ENCODE measurements at regions not wholly inside any gene's neighbourhood (a gene's known extent, or its start where the extent isn't known, plus 50 kb on each side); places are given as distances from the start of the nearest gene placed in this dataset.

DNA sequence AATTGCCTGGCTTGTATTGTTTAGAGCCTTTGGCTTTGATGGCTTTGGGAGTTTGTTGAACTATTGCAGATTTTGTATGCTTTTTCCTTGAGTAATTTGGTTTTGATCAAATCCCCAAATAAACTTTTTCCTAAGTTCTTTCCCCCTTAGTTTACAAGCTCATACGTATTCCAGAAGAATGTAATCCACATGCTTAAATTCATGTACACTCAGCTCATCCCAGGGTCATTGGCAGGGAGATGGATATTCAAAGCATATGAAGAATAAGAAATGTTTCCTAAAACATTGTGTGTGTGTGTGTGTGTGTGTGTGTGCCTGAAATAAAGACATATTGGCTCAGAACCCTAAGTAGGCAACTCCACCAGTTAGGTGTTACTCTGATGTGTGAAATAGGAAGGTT lies 89.4 kb downstream of the TMEM30B start:
- DNase-seq, result no peak

GRCh38 chr14:61190341-61190740 lies 90.8 kb downstream of the TMEM30B start:
- DNase-seq, result no peak

DNA sequence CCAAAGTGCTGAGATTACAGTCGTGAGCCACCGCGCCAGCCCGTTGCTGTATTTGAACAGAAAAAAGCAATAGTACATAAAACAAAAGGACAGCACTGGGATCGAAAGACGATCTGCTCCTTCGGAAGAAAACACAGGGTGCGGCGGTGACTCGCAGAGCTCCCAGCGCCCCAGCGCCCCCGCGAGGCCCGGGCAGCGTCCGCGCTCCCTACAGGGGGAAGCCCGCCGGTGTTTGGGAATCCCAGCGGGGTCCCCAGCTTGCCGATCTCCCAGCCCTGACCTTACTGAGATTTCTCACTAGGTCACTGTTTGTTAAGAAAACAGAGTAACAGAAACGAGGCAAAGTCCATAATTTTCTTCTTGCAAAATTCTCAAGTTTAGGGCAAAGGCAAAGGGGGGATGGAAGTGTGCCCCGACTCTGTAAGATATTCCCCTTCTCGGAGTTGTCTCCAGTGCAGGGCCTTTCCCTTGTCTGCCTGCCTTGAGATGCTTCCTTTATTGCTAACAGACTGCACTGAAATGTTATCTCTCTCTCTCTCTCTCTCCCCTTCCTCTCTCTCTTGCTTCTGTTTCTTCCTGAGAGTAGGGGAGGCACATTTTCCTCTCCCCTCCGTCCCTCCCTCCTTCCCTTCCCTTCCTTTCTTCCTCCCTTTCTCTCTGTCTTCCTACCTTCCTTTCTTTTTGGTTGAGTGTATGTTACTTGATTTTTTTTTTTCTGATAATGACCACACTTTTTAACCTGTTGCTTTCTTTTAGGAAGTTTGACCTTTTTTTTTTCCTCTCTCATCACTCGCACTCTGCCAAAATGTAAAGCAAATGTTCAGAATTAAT lies 91.9 kb downstream of the TMEM30B start:
- no peak for DNase-seq

GRCh38 chr14:61188196-61188595 lies 92.9 kb downstream of the TMEM30B start:
- DNase-seq, result no peak

DNA sequence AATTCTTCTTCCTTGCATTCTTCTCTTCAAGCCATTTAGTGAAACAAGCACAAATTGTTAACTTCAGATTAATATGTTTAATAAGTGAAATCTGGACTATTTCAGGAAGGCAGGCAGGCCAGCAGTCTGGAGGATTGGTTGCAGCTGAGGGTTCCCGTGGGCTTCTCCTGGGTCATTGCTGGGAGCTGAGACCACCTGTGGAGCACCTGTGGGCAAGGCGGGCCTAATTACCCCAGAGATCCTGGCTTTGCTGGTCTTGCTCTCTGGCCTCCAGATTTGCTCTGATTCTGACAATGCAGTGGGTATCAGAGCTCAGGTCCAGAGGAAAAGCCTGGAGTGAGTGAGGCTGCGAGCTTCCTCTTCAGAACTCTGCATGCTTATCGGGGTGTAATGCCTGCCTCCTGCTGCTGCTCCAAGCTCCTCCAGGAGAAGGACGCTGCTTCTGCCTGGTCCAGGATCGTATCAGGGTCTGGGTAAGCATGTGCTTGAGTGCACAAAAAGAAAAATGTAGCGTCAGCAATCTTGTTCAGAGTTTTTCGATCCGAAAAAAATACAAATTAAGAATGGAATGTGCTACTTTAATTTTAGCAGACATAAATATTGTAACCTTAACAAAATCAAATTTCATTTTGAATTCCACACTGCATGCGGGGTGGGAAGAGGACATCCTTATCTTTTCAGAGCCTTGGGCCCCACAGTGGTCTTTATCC lies 93.8 kb downstream of the TMEM30B start:
- DNase-seq, result no peak

- DNase-seq, result no peak
These were observed 94.6 kb downstream of the TMEM30B start for GRCh38 chr14:61186341-61187195.

DNA sequence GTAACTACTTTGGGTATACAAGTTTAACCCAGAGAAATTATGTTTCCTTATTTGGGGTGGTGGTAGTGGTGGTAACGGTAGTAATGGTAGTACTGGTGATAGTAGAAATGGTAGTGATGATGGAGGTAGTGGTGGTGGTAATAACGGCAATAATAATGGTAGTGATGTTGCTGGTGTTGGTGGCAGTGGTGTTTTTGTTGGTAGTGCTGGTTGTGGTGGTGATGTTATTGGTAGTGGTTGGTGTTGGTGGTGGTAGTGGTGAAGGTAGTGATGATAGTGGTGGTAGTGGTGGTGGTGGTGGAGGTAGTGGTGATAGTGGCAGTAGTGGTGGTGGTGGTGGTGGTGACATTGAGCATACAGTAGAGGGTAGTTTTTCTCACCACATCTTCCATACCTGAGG lies 95.6 kb downstream of the TMEM30B start:
- DNase-seq, result no peak

GRCh38 chr14:61184112-61184511 lies 97.0 kb downstream of the TMEM30B start:
- no peak for DNase-seq

GRCh38 chr14:61183196-61183885 lies 97.8 kb downstream of the TMEM30B start:
- DNase-seq, result no peak

GRCh38 chr14:61179796-61180398 lies 101.2 kb downstream of the TMEM30B start:
- DNase-seq, result no peak

DNA sequence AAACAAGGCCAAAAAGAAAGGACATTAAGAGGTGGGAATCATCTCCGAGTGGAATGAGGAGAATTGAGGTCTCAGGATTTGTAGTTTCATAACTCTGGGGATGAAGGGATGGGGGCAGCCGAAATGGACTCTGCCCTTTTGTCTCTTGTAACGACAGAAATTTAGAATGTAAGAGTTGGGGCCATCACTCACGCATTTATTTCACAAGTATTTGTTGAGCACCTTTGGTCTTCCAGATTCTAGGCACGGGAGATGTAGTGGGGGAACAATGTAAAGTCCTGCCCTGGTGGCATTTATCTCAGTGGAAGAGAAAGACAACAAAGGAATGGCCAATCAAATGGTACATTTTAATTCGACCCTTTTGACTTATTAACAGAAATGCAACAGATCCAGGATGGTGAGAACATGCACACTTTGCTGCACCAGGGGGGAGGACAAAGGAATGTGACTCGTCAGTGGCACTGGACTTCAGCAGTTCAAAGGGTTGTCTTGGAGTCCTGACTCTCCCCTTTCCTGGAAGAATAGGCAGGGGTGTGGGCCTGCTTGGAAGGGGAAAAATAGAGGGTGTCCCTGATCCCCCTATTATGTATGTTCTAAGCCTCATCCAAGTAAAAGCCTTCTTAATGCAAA lies 102.0 kb downstream of the TMEM30B start:
- DNase-seq, result no peak

DNA sequence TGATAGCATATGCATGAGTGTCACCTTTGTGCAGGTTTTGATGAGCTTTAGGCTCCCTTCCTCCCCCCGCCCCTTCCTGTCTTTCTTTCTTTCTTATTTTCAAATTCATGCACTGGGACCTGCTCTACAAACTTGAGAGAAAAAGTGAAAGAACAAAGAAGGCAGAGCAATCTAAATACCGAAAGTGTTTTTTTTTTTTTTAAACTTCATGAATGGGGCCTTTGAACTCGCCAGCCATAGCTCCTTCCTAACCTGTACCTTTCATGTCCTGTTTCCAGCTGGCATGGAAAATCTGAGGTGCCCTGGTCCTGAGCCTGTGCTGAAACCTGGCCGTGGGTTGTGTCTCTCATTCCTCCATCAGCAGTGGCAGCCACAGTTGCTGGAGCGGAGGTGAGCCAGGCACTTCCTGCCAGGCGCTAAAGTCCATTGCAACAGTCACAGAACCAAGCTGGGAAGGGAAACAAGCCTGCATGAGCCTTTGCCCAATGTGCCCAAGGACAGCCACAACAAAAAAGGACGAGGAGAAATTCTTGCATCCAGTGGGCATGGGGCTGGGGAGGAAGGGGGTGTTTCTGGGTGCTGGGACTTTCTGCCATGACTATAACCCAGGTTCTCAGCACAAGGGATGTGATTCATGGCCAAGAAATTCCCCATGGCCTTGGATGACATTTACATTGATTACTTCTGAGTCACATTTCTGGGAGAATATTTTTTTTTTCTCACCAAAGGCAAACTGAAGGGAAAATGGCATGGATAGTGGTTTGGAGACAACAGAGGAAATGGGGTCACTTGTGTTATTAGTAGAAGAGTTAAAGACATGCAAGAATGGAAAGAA lies 102.7 kb downstream of the TMEM30B start:
- DNase-seq, result no peak

- no peak for DNase-seq
These were observed 103.6 kb downstream of the TMEM30B start for GRCh38 chr14:61177279-61178225.

- DNase-seq, result no peak
These were observed 104.5 kb downstream of the TMEM30B start for GRCh38 chr14:61176686-61177085.

GRCh38 chr14:61174987-61175386 lies 106.2 kb downstream of the TMEM30B start:
- no peak for DNase-seq

- no peak for DNase-seq
These were observed 106.7 kb downstream of the TMEM30B start for GRCh38 chr14:61174441-61174891.

GRCh38 chr14:61171727-61172126 lies 109.4 kb downstream of the TMEM30B start:
- no peak for DNase-seq

DNA sequence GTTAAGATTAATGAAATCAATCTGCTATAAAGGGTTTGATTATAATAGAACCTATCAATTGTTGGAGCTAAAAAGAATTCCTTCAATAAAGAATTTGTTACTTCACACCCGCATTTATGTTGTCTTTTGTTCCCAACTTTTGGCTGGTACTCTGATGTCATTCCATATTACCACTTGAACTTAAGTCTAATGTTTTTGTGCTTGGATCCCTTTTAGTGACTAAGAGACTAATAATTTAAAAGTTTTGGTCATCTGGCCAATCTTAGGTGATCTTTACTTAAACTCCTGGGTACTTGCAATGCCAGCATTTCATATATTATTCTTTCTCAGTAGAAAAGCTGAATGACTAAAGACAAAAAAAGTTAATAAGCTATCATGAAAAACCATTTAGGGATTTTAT lies 113.0 kb downstream of the TMEM30B start:
- DNase-seq, result no peak

DNA sequence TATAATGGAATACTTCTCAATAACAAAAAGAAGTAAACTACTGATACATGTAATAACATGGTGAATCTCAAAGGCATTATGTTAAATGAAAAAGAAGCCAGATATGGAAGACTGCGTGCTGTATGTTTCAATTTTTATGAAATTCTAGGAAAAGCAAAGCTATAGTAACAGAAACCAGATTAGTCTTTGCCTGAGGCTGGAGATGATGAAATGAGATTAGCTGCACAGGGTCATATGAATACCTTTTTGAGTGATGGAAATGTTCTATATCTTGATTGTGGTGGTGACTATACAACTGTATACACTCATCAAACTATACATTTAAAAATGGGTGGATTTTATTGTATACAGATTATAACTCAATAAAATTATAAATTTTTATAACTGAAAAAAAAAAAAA lies 113.5 kb downstream of the TMEM30B start:
- DNase-seq, result no peak

GRCh38 chr14:61160798-61161197 lies 120.3 kb downstream of the TMEM30B start:
- no peak for DNase-seq
